A673 (cell line): ENCODE measurements at regions not wholly inside any gene's neighbourhood (a gene's known extent, or its start where the extent isn't known, plus 50 kb on each side); places are given as distances from the start of the nearest gene placed in this dataset.
A peak's percentile ranks its signal among the peaks of the same experiment; 100 is the strongest.

Source experiments
- BruUV-seq: library from RNA; stranded (reverse); fragments of 400-500 nt; replicated peaks from 2 replicates; lab custom pipeline; 2021; lab: Mats Ljungman, UMichigan
- CTCF ChIA-PET: fragments of 300-600 bp; sonication (Branson Sonifier 250); formaldehyde crosslinking; loops from one replicate; lab custom pipeline; 2022; ENCODE audit warnings: antibody characterized with exemption; lab: Charles Lee
- POLR2A ChIA-PET: fragments of 300-600 bp; sonication (Branson Sonifier 250); formaldehyde crosslinking; loops from one replicate; lab custom pipeline; 2022; ENCODE audit warnings: antibody characterized with exemption; ENCODE audit not compliant: low non-redundant PET; lab: Charles Lee
- DNase-seq: peaks from one replicate; pipeline ENCODE4 v3.0.0-alpha.2; 2015; ENCODE audit warnings: low spot score
- H3K27ac ChIP-seq: fragments of 200-600 bp; sonication (generic); 2 replicates; pipeline ENCODE4 v1.5.1; 2016; ENCODE audit warnings: mixed run types, low read depth, mild to moderate bottlenecking, mixed read lengths, antibody characterized with exemption, low read length; ENCODE audit not compliant: poor library complexity, severe bottlenecking
- H3K27me3 ChIP-seq: fragments of 200-600 bp; sonication (generic); replicated peaks from 2 replicates; pipeline ENCODE4 v1.6.1; 2017; ENCODE audit warnings: mixed run types, low read depth, mild to moderate bottlenecking, mixed read lengths, antibody characterized with exemption, low read length; ENCODE audit not compliant: insufficient read depth, poor library complexity
- H3K36me3 ChIP-seq: fragments of 200-600 bp; sonication (generic); 2 replicates; pipeline ENCODE4 v1.6.1; 2016; ENCODE audit warnings: mixed run types, mild to moderate bottlenecking, mixed read lengths, antibody characterized with exemption, low read length; ENCODE audit not compliant: insufficient read depth, poor library complexity, severe bottlenecking
- H3K4me1 ChIP-seq: fragments of 200-600 bp; sonication (generic); 2 replicates; pipeline ENCODE4 v1.6.1; 2017; ENCODE audit warnings: mixed run types, mild to moderate bottlenecking, mixed read lengths, antibody characterized with exemption, low read length; ENCODE audit not compliant: insufficient read depth, poor library complexity, severe bottlenecking
- H3K4me3 ChIP-seq: fragments of 200-600 bp; sonication (generic); 2 replicates; pipeline ENCODE4 v1.5.1; 2016; ENCODE audit warnings: low read depth, mixed run types, mild to moderate bottlenecking, mixed read lengths, low read length; ENCODE audit not compliant: poor library complexity, severe bottlenecking
- H3K9me3 ChIP-seq: fragments of 200-600 bp; sonication (generic); 2 replicates; pipeline ENCODE4 v1.6.1; 2016; ENCODE audit warnings: mixed run types, low read depth, mild to moderate bottlenecking, mixed read lengths, antibody characterized with exemption, low read length; ENCODE audit not compliant: poor library complexity, severe bottlenecking
- EZH2 ChIP-seq: fragments of 200-600 bp; sonication (generic); IDR thresholded peaks from 2 replicates; pipeline ENCODE4 v1.6.1; 2017; ENCODE audit warnings: borderline replicate concordance, low read depth, mild to moderate bottlenecking, mixed read lengths, antibody characterized with exemption, low read length; ENCODE audit not compliant: poor library complexity, severe bottlenecking
- intact Hi-C: fragments of 100-400 bp; cut with micrococcal nuclease; formaldehyde crosslinking; loops from one replicate; pipeline ENCODE4 v1.10.0; 2022; ENCODE audit not compliant: unreplicated experiment
- TF ChIP-seq, protein P1 (sequence below): fragments of 300-800, 200-600 bp; sonication (generic); conservative IDR thresholded peaks from 2 replicates; pipeline ENCODE4 v1.5.1; 2017; ENCODE audit warnings: low read depth, mild to moderate bottlenecking, antibody characterized with exemption, low read length, moderate library complexity, mixed read lengths

DNA sequence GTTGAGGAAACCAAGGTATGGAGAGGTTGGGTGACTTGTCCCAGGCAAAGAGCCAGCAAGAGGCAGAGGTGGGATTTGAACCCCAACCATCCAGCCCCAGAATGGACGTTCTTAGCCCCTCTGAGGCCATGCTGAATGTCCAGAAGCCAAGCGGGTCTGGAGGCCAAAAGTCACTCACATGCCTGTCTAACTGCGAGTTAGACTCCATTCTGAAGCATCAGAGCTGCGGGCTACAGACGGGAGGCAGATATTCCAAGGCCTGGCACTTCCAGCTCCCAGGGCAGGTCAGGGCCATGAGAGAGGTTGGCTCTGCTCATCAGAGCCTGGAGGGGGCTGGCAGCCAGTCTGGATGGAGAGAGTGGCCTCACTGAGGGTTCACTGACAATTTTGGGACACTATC lies 616.5 kb downstream of the BRD1 start:
- TF ChIP-seq, protein P1, sequence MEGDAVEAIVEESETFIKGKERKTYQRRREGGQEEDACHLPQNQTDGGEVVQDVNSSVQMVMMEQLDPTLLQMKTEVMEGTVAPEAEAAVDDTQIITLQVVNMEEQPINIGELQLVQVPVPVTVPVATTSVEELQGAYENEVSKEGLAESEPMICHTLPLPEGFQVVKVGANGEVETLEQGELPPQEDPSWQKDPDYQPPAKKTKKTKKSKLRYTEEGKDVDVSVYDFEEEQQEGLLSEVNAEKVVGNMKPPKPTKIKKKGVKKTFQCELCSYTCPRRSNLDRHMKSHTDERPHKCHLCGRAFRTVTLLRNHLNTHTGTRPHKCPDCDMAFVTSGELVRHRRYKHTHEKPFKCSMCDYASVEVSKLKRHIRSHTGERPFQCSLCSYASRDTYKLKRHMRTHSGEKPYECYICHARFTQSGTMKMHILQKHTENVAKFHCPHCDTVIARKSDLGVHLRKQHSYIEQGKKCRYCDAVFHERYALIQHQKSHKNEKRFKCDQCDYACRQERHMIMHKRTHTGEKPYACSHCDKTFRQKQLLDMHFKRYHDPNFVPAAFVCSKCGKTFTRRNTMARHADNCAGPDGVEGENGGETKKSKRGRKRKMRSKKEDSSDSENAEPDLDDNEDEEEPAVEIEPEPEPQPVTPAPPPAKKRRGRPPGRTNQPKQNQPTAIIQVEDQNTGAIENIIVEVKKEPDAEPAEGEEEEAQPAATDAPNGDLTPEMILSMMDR: no peak
- no peak overlapping the region for H3K4me3 ChIP-seq
- no TSS peak for BruUV-seq
- no peak for DNase-seq
- H3K27me3 ChIP-seq: no peaks in the 10 kb centered on the region
- POLR2A ChIA-PET: no interaction called here
- intact Hi-C loops: no loop called here
- peaks cover 24% of the 10 kb centered on the region for H3K4me1 ChIP-seq
- CTCF ChIA-PET: no interaction called here
- no peaks in the 10 kb centered on the region for H3K9me3 ChIP-seq
- no peak overlapping the region for H3K27ac ChIP-seq
- no peaks in the 10 kb centered on the region for H3K36me3 ChIP-seq

DNA sequence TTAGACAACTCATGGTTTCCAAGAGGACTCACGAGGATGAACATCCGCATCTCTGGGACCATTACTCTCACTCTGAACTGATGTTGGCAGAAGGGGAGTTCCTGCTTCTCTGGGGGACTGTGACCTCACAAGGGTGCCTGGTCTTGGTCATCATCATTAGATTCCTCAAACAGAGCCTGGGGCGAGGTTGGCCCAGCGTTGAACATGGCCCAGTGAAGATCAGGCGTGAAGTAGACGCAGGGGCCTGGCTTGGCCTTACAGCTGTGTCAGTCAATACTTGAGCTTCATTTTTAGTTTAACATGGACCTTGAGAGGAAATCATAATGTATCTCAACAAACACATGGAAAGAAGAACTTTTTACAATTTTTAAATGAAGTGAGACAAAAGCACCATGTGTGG lies 617.1 kb downstream of the BRD1 start:
- no peaks in the 10 kb centered on the region for H3K9me3 ChIP-seq
- no peak overlapping the region for H3K4me3 ChIP-seq
- POLR2A ChIA-PET: interaction anchor here (0.6 kb wide), 1 partner anchor 250 kb away, joined by 3 read pairs; no protein-coding TSS in a partner anchor
- no peak for TF ChIP-seq EZH2
- TF ChIP-seq, protein P1: no peak
- no peaks in the 10 kb centered on the region for H3K36me3 ChIP-seq
- no peak for DNase-seq
- H3K4me1 ChIP-seq: peaks cover 24% of the 10 kb centered on the region
- BruUV-seq: no TSS peak
- intact Hi-C loops: no loop called here
- H3K27ac ChIP-seq: no peak overlapping the region
- CTCF ChIA-PET: no interaction called here
- H3K27me3 ChIP-seq: no peaks in the 10 kb centered on the region

DNA sequence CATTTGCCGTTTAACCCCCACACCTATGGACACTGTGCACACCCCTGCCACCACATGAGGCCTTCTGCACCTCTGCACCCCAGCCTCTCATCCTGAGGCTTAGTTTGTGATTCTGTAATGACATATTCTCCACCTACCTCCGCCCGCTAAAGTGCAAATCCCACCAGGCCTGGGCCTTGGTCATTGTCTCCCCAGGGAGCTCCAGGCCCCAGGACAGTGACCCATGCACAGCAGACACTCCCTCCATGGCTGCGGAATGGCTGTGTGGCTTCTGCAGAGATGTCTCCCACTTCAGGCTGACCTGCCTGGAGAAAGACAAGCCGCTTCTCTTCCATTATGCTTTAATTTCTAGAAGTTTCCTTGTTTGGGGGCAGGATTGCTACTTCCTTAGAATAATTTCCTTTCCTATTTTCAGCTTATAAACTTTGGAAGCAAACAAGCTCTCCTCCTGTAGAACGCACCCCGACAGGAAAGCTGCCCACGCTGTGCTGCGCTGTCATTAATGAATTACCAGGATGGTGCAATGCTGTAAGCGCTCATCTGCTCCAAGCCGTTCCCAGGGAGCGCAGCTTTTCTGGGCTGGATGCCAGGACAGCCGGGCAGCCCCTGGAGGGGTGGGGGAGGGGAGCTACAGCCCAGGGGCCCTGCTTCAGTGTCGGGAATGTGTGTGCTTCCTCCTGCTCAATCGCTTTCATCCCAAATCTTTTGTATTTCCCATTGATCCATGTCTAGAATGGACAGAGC lies 618.0 kb downstream of the BRD1 start:
- intact Hi-C loops: no loop called here
- POLR2A ChIA-PET: no interaction called here
- CTCF ChIA-PET: no interaction called here
- no TSS peak for BruUV-seq
- no peak for TF ChIP-seq EZH2
- TF ChIP-seq, protein P1: no peak
- H3K4me3 ChIP-seq: no peak overlapping the region
- peak; percentile 91 for DNase-seq
- no peaks in the 10 kb centered on the region for H3K27me3 ChIP-seq
- no peaks in the 10 kb centered on the region for H3K36me3 ChIP-seq
- H3K27ac ChIP-seq: peak overlapping the region; percentile 50
- no peaks in the 10 kb centered on the region for H3K9me3 ChIP-seq
- H3K4me1 ChIP-seq: peaks cover 24% of the 10 kb centered on the region
